Adrenal gland (tissue), 9 donors: ENCODE measurements at regions not wholly inside any gene's neighbourhood (a gene's known extent, or its start where the extent isn't known, plus 50 kb on each side); places are given as distances from the start of the nearest gene placed in this dataset.

Source experiments
- DNase-seq, 7 donors: peaks; one replicate each; pipeline ENCODE4 v3.0.0-alpha.2; 2019 to 2020
- H3K27ac ChIP-seq, 5 donors: fragments of 200-600 bp; sonication (generic) in 4 of 5; 1 replicate in 3 of 5; 2 replicates in 2 of 5; pipeline versions ENCODE4 v1.5.1 to v1.8.0; 2016 to 2020; ENCODE audit warnings: mild to moderate bottlenecking in 1 of 5
- H3K27me3 ChIP-seq: fragments of 200-600 bp; 2 replicates; pipeline ENCODE4 v1.8.0; 2021
- H3K36me3 ChIP-seq, 2 donors: fragments of 200-600 bp; replicated peaks in 1 of 2; 1 replicate in 1 of 2; 2 replicates in 1 of 2; pipeline versions ENCODE4 v1.5.1 to v1.8.0; 2018 to 2022
- H3K4me1 ChIP-seq, 2 donors: fragments of 200-600 bp; replicated peaks in 1 of 2; 1 replicate in 1 of 2; 2 replicates in 1 of 2; pipeline versions ENCODE4 v1.5.1 to v1.8.0; 2018 to 2021
- H3K4me3 ChIP-seq, 4 donors: fragments of 200-600 bp; sonication (generic) in 3 of 4; one replicate each; pipeline ENCODE4 v1.5.1; 2016 to 2018
- H3K9me3 ChIP-seq, 3 donors: fragments of 200-600 bp; sonication (generic) in 1 of 3; replicated peaks in 1 of 3; 1 replicate in 2 of 3; 2 replicates in 1 of 3; pipeline versions ENCODE4 v1.5.1 to v1.8.0; 2016 to 2021
- POLR2A ChIP-seq, 2 donors: fragments of 450-650 bp; IDR thresholded peaks; one replicate each; pipeline ENCODE4 v1.6.1; 2017; ENCODE audit warnings: antibody characterized with exemption in 2 of 2, mild to moderate bottlenecking in 2 of 2, moderate library complexity in 1 of 2
- WGBS, 4 donors: extraction: QIAGEN DNeasy Blood & Tissue Kit in 2 of 4; methylation state at CpG; one replicate each; pipeline versions ENCODE4 v1.1.5 to v1.1.7; 2013 to 2017; 5-methylcytosine and 5-hydroxymethylcytosine counted together
- intact Hi-C, 2 donors: fragments of 100-400 bp; cut with DNase I; formaldehyde crosslinking; loops; one replicate each; pipeline versions ENCODE4 v1.14.1 to v1.15.0; 2022 to 2023
- TF ChIP-seq, protein P1 (sequence below), 6 experiments: fragments of 450-650 bp in 4 of 6; fragments of 200-600 bp in 2 of 6; sonication (generic) in 1 of 6; IDR thresholded peaks; 1 replicate in 5 of 6; 2 replicates in 1 of 6; pipeline versions ENCODE4 v1.5.1 to v1.8.0; 2016 to 2021; ENCODE audit warnings: antibody characterized with exemption in 6 of 6, mild to moderate bottlenecking in 2 of 6, moderate library complexity in 1 of 6
- donor health status: healthy with polysubstance abuse.
- donor health status: Bipolar disorder and iron deficiency.
- donor health status: DM: yes; HTN: yes; CAD: no.
- donor health status: DM: no; HTN: no; CAD: no.
- donor health status: DM: no; HTN: no; CAD: no.

DNA sequence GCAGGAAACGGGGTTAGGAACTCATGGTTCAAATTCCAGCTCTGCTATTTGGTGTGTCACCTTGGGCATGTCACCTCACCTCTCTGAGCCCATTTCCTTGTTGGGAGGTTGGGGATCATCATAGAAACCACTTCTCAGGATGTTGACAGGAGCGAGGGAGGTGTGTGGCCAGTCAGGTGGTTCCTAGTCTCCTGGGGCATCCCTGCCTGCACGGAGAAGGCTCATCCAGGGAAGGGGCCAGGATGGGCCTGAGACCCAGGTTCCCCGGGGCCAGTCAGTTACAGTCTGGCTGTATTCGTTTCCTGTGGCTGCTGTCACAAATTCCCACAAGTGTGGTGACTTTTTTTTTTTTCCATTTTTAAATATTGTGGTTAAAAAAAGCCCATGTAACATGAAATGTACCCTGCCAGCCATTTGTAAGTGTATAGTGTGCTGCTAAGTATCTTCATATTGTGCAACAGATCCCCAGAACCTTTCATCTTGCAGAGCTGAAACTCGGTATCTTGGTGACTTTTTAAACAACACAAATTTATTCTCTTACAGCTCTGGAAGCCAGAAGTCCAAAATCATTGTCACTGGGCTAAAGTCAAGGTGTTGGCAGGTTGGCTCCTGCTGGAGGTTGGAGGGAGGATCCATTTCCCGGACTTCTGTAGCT is 78.7 kb upstream of the UNC5A start:
- Histone ChIP-seq H3K4me1 (no peaks in the 10 kb centered on the region), H3K4me3 (no peak overlapping the region), H3K27me3 (peaks cover 3% of the 10 kb centered on the region), H3K36me3 (no peaks in the 10 kb centered on the region), H3K27ac (no peak overlapping the region), H3K9me3 (no peaks in the 10 kb centered on the region)
- DNase-seq, result no peak
- 57 to 73% (median 67%) methylated on average over 7 of the region's 7 CpGs for WGBS, 4 donors
- intact Hi-C loops, result no loop called here
- no peak for TF ChIP-seq POLR2A (IDR thresholded peaks at IDR 0.05)
- TF ChIP-seq, protein P1, sequence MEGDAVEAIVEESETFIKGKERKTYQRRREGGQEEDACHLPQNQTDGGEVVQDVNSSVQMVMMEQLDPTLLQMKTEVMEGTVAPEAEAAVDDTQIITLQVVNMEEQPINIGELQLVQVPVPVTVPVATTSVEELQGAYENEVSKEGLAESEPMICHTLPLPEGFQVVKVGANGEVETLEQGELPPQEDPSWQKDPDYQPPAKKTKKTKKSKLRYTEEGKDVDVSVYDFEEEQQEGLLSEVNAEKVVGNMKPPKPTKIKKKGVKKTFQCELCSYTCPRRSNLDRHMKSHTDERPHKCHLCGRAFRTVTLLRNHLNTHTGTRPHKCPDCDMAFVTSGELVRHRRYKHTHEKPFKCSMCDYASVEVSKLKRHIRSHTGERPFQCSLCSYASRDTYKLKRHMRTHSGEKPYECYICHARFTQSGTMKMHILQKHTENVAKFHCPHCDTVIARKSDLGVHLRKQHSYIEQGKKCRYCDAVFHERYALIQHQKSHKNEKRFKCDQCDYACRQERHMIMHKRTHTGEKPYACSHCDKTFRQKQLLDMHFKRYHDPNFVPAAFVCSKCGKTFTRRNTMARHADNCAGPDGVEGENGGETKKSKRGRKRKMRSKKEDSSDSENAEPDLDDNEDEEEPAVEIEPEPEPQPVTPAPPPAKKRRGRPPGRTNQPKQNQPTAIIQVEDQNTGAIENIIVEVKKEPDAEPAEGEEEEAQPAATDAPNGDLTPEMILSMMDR (IDR thresholded peaks at IDR 0.05), result no peak

DNA sequence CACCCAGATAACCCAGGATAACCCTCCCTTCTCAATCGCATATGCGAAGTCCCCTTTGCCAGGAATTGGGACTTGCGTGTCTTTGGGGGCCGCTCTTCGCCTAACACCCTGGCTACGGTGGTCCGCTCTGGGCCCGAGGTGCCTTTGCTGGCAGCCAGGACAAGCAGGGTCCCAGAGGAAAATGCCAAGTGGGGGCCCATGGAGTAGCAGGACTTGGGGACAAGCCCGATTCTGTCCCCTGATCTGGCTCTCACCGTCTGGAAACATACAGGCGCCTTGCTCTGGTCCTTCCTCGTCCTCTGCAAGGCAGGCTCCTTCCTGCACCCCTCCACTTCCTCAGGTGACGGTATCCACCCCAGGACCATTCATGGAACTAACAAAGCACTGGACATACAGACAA is 78.1 kb upstream of the UNC5A start:
- DNase-seq, result peak in 2 of 7 donors; percentile 5 to 45
- intact Hi-C loops, result no loop called here
- Histone ChIP-seq H3K27me3 (peaks cover 3% of the 10 kb centered on the region), H3K4me1 (no peaks in the 10 kb centered on the region), H3K27ac (no peak overlapping the region), H3K36me3 (no peaks in the 10 kb centered on the region), H3K4me3 (no peak overlapping the region), H3K9me3 (no peaks in the 10 kb centered on the region)
- TF ChIP-seq, protein P1 (IDR thresholded peaks at IDR 0.05), result no peak
- TF ChIP-seq POLR2A (IDR thresholded peaks at IDR 0.05), result no peak
- 75 to 88% (median 79%) methylated on average over 10 to 13 of the region's 13 CpGs for WGBS, 4 donors

DNA sequence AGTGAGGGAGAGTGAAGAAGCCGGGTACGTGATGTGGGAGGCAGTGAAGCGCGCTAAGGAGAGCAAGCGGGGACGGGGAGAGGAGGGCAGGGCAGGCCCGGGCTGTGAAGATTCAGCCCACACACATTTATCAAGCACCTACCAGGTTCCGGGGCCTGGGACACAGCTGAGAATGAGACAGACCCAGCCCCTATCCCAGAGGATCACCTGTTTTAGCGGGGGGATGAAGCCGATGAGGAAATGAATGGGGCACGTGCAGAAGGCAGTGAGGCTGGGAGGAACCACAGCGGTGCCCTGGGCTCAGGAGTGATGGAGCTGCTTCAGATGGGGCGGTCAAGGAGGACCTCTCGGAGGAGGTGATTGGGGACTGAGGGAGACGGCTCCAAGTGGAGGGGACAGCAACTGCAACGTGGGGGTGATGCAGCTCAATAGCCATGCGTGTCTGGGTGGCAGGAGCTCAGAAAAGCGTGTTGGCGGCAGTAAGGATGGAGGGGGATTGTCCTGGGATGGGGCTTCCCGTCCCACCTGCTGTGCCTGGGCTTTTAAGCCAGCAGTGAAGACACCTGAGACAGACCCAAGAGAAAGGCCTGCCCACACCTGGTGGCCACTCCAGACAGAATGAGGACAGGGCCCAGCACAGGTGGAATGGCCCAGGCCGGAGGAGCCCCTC is 77.5 kb upstream of the UNC5A start:
- intact Hi-C loops, result no loop called here
- Histone ChIP-seq H3K4me3 (no peak overlapping the region), H3K27me3 (peaks cover 3% of the 10 kb centered on the region), H3K4me1 (no peaks in the 10 kb centered on the region), H3K36me3 (no peaks in the 10 kb centered on the region), H3K27ac (no peak overlapping the region), H3K9me3 (no peaks in the 10 kb centered on the region)
- peak in 2 of 7 donors; percentile 7 to 35 for DNase-seq
- no peak for TF ChIP-seq POLR2A (IDR thresholded peaks at IDR 0.05)
- TF ChIP-seq, protein P1 (IDR thresholded peaks at IDR 0.05), result no peak
- 68 to 82% (median 76%) methylated on average over 19 to 21 of the region's 21 CpGs for WGBS, 4 donors

DNA sequence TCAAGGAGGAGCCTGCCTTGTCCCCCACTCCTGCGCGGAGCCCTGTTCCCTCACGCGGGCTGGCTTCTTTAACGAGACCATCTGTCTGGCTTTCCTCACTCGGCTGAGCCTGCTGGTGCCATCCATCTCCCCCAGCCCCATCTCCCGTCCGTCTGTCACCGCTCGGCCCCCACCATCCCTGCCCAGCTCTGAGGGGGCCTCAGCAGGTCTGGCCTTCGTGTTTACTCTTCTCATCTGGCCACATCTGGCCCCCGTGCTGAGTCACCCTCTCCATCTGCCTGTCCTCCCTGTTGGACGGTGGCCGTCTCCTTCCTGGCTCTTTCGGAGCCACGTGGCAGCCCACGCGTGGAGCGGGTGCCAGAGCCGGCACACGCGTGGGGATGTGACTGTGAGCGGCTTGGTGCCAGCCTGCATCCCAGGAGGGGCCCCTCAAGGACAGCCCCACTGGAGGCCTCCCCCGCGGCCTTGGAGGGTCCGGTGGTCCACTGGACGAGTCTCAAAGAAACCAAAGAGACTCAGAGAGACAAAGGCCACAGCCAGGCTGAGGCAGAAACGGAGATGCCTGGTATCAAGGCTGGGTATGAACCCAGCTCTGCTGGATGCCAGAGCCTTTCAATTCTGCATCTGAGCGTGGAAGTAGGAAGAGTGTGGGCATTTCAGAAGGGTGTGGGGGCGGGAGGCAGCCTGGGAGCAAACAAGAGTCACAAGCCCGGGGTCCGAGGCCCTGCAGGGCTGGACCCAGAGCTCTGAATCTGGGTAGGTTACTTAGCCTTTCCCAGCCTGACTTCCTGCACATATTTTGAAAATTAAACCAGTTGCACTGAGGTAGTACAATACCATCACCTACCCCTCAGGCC is 76.7 kb upstream of the UNC5A start:
- peaks cover 3% of the 10 kb centered on the region for H3K27me3 ChIP-seq
- peak in 2 of 7 donors; percentile 9 to 42 for DNase-seq

More for the DNA sequence above, 76.7 kb upstream of the UNC5A start:
- whole genome bisulfite sequencing, 4 donors, result 33 to 39% (median 36%) methylated on average over 20 to 32 of the region's 32 CpGs
- Histone ChIP-seq H3K27ac (no peak overlapping the region), H3K4me1 (no peaks in the 10 kb centered on the region), H3K4me3 (no peak overlapping the region), H3K36me3 (no peaks in the 10 kb centered on the region), H3K9me3 (no peaks in the 10 kb centered on the region)
- intact Hi-C loops, result no loop called here
- TF ChIP-seq, protein P1 (IDR thresholded peaks at IDR 0.05), result no peak
- TF ChIP-seq POLR2A (IDR thresholded peaks at IDR 0.05), result no peak
